ENCODE measurements at regions not wholly inside any gene's neighbourhood (a gene's known extent, or its start where the extent isn't known, plus 50 kb on each side); places are given as distances from the start of the nearest gene placed in this dataset.

DNA sequence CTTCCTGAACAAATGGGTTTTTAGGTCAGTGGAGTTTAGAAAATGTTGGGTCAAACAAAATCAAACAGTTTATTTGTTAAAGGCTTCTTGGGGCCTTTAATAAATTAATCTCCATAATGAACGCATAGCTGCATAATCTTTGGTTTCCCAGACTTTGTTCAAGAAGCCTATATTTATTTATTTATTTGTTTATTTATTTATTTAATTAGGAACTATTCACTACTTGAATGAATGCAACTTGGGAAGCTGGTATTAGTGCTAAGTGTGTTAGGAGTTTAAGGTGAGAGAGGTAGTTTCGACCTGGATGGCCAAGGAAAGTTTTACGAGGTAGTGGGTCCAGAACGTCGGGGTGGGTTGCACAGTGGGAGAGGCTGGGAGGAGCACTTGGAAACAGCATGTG is 281.9 kb upstream of the C2CD4B start:
- TF ChIP-seq CTCF (conservative IDR thresholded peaks at IDR 0.05), result no peak
- no peak for TF ChIP-seq EZH2 (IDR thresholded peaks at IDR 0.05; ENCODE audit: low read depth)
